Mesothelial cell of epicardium (in vitro differentiated cells): ENCODE measurements at regions not wholly inside any gene's neighbourhood (a gene's known extent, or its start where the extent isn't known, plus 50 kb on each side); places are given as distances from the start of the nearest gene placed in this dataset.

Experiments used
- DNase-seq, 2 experiments: peaks; one replicate each; pipeline ENCODE4 v3.0.0; 2021; ENCODE audit warnings: low spot score in 2 of 2; ENCODE audit not compliant: unreplicated experiment in 2 of 2
- H3K27ac Mint-ChIP-seq: 2 replicates; pipeline ENCODE4 v1.8.0; 2021; ENCODE audit warnings: mixed read lengths
- H3K27me3 Mint-ChIP-seq: 2 replicates; pipeline ENCODE4 v1.8.0; 2021; ENCODE audit warnings: low read depth, mixed read lengths
- H3K36me3 Mint-ChIP-seq: 2 replicates; pipeline ENCODE4 v1.8.0; 2021; ENCODE audit warnings: mixed read lengths
- H3K4me1 Mint-ChIP-seq: 2 replicates; pipeline ENCODE4 v1.8.0; 2021; ENCODE audit warnings: mixed read lengths
- H3K4me3 Mint-ChIP-seq: 2 replicates; pipeline ENCODE4 v1.8.0; 2021; ENCODE audit warnings: mild to moderate bottlenecking, moderate library complexity, mixed read lengths
- H3K9me3 Mint-ChIP-seq: 2 replicates; pipeline ENCODE4 v1.8.0; 2021; ENCODE audit warnings: mixed read lengths
- TF ChIP-seq, protein P1 (sequence below): fragments of 200-600 bp; sonication (generic); IDR thresholded peaks from one replicate; pipeline ENCODE4 v1.5.0; 2021; ENCODE audit warnings: antibody characterized with exemption; ENCODE audit not compliant: unreplicated experiment

DNA sequence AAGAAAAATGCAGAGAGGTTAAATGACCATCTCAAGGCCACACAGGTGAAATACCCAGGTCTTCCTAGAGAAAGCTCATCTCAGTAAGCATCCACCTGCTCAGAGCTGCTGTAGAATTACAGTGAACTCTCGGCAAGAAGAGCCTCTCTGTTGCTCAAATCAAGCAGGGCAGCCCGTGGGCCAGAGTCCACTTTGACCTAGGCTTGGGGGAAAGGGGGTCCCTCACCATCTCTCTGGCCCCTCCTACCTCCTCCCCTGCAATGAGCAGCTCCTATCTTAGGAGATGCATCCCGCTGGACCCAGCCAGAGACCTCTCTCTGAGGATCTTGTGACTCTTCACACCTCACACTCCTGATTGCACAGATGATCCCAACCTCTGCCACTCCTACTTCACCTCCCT is 364.7 kb downstream of the PTPRU start:
- Mint-ChIP-seq H3K4me1 (no peaks in the 10 kb centered on the region), H3K27ac (no peak overlapping the region), H3K36me3 (no peaks in the 10 kb centered on the region), H3K9me3 (peaks cover 14% of the 10 kb centered on the region), H3K27me3 (peaks cover 32% of the 10 kb centered on the region), H3K4me3 (no peak overlapping the region)
- TF ChIP-seq, protein P1, sequence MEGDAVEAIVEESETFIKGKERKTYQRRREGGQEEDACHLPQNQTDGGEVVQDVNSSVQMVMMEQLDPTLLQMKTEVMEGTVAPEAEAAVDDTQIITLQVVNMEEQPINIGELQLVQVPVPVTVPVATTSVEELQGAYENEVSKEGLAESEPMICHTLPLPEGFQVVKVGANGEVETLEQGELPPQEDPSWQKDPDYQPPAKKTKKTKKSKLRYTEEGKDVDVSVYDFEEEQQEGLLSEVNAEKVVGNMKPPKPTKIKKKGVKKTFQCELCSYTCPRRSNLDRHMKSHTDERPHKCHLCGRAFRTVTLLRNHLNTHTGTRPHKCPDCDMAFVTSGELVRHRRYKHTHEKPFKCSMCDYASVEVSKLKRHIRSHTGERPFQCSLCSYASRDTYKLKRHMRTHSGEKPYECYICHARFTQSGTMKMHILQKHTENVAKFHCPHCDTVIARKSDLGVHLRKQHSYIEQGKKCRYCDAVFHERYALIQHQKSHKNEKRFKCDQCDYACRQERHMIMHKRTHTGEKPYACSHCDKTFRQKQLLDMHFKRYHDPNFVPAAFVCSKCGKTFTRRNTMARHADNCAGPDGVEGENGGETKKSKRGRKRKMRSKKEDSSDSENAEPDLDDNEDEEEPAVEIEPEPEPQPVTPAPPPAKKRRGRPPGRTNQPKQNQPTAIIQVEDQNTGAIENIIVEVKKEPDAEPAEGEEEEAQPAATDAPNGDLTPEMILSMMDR = no peak
- no peak for DNase-seq

DNA sequence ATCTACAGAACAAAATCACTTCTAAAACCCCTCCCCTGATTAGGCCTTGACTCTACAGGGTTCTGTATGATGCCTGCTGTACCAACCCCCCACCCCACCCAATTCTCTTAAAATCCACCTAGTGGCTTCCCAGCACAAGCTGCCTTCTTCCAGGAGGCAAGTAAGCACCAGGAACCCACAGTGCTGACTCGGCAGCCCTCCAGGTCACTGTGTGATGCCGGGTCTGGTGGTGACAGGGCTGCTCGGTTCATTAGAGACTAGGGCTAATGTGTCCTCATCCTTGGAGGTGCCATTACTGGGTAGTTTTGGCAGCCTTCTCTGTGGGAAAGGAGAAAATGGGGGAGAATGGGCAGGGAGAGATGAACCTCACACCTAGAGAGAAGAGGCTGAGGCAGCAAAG is 363.5 kb downstream of the PTPRU start:
- Mint-ChIP-seq H3K36me3 (no peaks in the 10 kb centered on the region), H3K9me3 (peaks cover 10% of the 10 kb centered on the region), H3K27ac (no peak overlapping the region), H3K4me1 (no peaks in the 10 kb centered on the region), H3K27me3 (peaks cover 39% of the 10 kb centered on the region), H3K4me3 (no peak overlapping the region)
- DNase-seq = no peak
- TF ChIP-seq, protein P1 = no peak

DNA sequence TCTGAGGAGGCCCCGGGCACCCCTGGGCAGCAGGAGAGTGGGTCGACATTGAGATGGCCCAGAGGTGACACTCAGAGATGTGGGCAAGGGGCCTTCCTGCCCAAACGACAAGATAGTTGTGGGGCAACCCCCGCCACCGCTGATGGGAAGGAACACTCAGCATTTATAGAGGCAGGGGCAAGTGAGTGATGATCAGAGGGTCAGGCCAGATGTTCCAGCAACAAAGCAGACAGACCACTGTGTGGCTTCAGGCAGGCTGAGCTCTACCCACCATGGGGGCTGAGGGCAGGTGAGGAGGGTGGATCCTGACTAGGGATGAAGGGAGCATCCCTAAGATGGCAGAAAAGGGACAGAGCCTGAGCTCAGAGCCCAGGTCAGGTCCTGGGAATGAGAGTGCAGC is 362.7 kb downstream of the PTPRU start:
- TF ChIP-seq, protein P1 = no peak
- H3K9me3 Mint-ChIP-seq = peaks cover 8% of the 10 kb centered on the region
- H3K4me3 Mint-ChIP-seq = no peak overlapping the region
- H3K27me3 Mint-ChIP-seq = peaks cover 42% of the 10 kb centered on the region
- H3K36me3 Mint-ChIP-seq = no peaks in the 10 kb centered on the region
- no peak overlapping the region for H3K27ac Mint-ChIP-seq
- DNase-seq = no peak
- no peaks in the 10 kb centered on the region for H3K4me1 Mint-ChIP-seq

DNA sequence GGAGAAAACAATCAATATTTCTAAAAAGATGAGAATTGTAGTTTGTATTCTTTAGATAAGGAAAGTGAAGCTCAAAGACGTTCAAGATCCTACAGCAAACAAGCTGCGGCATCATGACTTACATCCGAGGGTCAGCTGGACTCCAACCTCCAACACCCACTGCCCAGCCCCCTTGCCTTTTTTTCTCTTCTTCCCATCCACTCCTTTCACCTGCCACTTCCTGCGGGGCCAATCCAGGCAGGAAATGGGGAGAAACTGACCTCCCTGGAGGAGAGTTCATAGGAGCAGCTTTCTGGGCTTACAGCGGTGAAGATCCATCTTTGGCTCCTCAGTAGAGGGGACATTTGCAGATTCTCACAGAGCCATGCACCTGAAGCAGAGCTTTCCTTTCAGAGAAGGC is 361.5 kb downstream of the PTPRU start:
- Mint-ChIP-seq H3K27ac (no peak overlapping the region), H3K36me3 (no peaks in the 10 kb centered on the region), H3K4me1 (no peaks in the 10 kb centered on the region), H3K27me3 (peaks cover 45% of the 10 kb centered on the region), H3K4me3 (no peak overlapping the region), H3K9me3 (no peaks in the 10 kb centered on the region)
- DNase-seq = no peak
- TF ChIP-seq, protein P1 = no peak

DNA sequence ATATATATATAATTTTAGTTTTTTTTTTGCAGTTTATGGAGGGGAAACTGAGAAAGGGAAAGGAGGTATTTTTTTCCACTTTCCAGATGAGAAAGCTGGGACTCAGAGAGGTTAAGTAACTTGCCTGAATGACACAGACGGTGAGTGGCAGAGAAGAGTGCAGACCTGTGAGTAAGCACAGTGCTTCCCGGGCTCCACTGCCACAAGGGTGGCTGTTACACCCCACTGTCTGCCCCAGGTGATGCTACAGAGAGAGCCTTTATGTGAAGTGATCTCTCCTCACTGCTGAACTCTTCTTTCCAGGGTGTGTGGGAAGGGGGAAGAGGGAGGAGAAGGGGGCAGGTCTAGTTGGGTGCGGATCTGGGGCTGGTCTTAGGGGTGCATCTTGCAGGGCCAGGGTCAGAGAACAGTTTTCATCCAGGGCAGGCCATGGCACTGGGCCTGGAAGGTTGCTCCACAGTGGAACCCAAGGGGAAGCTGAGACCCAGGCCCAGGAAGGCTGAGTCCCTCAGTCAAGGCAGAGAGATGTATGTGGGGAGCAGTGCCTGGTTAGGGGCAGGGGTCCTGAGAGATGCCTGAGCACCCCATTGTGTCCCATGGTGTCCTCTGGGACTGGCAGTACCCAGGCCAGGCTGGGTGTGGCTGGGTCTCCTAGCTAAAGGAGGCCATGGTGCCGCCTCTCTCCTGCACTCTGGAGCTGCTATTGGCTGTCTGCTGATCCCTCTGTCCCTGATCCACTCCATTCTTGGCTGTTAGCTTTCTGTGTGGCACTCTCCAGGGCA is 357.5 kb downstream of the PTPRU start:
- H3K9me3 Mint-ChIP-seq = no peaks in the 10 kb centered on the region
- H3K27ac Mint-ChIP-seq = no peak overlapping the region
- peaks cover 49% of the 10 kb centered on the region for H3K27me3 Mint-ChIP-seq
- no peak overlapping the region for H3K4me3 Mint-ChIP-seq
- no peaks in the 10 kb centered on the region for H3K36me3 Mint-ChIP-seq
- no peaks in the 10 kb centered on the region for H3K4me1 Mint-ChIP-seq
- no peak for DNase-seq
- TF ChIP-seq, protein P1 = no peak
